GM06990 (cell line): ENCODE measurements at regions not wholly inside any gene's neighbourhood (a gene's known extent, or its start where the extent isn't known, plus 50 kb on each side); places are given as distances from the start of the nearest gene placed in this dataset.

Experiments
- DNase-seq: peaks from one replicate; pipeline ENCODE4 v3.0.0-alpha.2; 2011; ENCODE audit not compliant: insufficient read length; ENCODE audit errors: extremely low read depth
- H3K27me3 ChIP-seq: replicated peaks from 2 replicates; pipeline ENCODE4 v1.6.0; 2011; ENCODE audit warnings: low read length; ENCODE audit not compliant: control insufficient read depth, insufficient read depth
- H3K36me3 ChIP-seq: 2 replicates; pipeline ENCODE4 v1.5.1; 2011; ENCODE audit warnings: low read length; ENCODE audit not compliant: control insufficient read depth, insufficient read depth
- H3K4me3 ChIP-seq: replicated peaks from 2 replicates; pipeline ENCODE4 v1.5.1; 2011; ENCODE audit warnings: low read depth, mild to moderate bottlenecking, control low read depth, low read length
- CTCF ChIP-seq: IDR thresholded peaks from 2 replicates; pipeline ENCODE4 v1.5.1; 2011; ENCODE audit warnings: low read length, control low read depth, mild to moderate bottlenecking, inconsistent platforms; ENCODE audit not compliant: insufficient read depth, poor library complexity, severe bottlenecking

- no peaks in the 10 kb centered on the region; the same call in 1 of the 2 replicates for H3K27me3 ChIP-seq
- no peak for TF ChIP-seq CTCF
- no peak for DNase-seq
Observed at GRCh38 chr16:9374061-9374460, 282.6 kb downstream of the HAPSTR1 start.

GRCh38 chr16:9378876-9379275 is 287.4 kb downstream of the HAPSTR1 start:
- DNase-seq, result no peak
- H3K4me3 ChIP-seq, result no peak overlapping the region
- H3K36me3 ChIP-seq, result no peaks in the 10 kb centered on the region
- no peak for TF ChIP-seq CTCF
- H3K27me3 ChIP-seq, result no peaks in the 10 kb centered on the region; the same call in 1 of the 2 replicates

More at GRCh38 chr16:9374061-9374460, 282.6 kb downstream of the HAPSTR1 start:
- Histone ChIP-seq H3K36me3 (no peaks in the 10 kb centered on the region), H3K4me3 (no peak overlapping the region)

GRCh38 chr16:9380221-9380620 is 288.8 kb downstream of the HAPSTR1 start:
- no peak for TF ChIP-seq CTCF
- H3K4me3 ChIP-seq, result no peak overlapping the region
- H3K27me3 ChIP-seq, result no peaks in the 10 kb centered on the region; the same call in 1 of the 2 replicates
- no peaks in the 10 kb centered on the region for H3K36me3 ChIP-seq
- DNase-seq, result no peak

GRCh38 chr16:9381399-9381798 is 290.0 kb downstream of the HAPSTR1 start:
- TF ChIP-seq CTCF, result no peak
- DNase-seq, result no peak
- Histone ChIP-seq H3K4me3 (no peak overlapping the region), H3K27me3 (no peaks in the 10 kb centered on the region; the same call in 1 of the 2 replicates), H3K36me3 (no peaks in the 10 kb centered on the region)

- DNase-seq, result no peak
- no peaks in the 10 kb centered on the region; the same call in 1 of the 2 replicates for H3K27me3 ChIP-seq
- H3K4me3 ChIP-seq, result no peak overlapping the region
- no peaks in the 10 kb centered on the region for H3K36me3 ChIP-seq
- TF ChIP-seq CTCF, result no peak
Observed at GRCh38 chr16:9381905-9382304, 290.5 kb downstream of the HAPSTR1 start.

- TF ChIP-seq CTCF, result no peak
- no peak for DNase-seq
- Histone ChIP-seq H3K36me3 (no peaks in the 10 kb centered on the region), H3K27me3 (no peaks in the 10 kb centered on the region; the same call in 1 of the 2 replicates), H3K4me3 (no peak overlapping the region)
Observed at GRCh38 chr16:9383281-9383680, 291.8 kb downstream of the HAPSTR1 start.
